NCI-H2107 treated with DMSO at 0.1 percent for 48 hours (cell line): ENCODE measurements at regions not wholly inside any gene's neighbourhood (a gene's known extent, or its start where the extent isn't known, plus 50 kb on each side); places are given as distances from the start of the nearest gene placed in this dataset.
"Not testable (repeated sequence)": the region's sequence is repeated elsewhere in the genome, so short reads cannot be mapped to it uniquely, and the experiment has no call there.

ENCODE experiments used
- DNase-seq: peaks from one replicate; lab custom pipeline; 2025; ENCODE audit not compliant: unreplicated experiment; lab: John Stamatoyannopoulos, UW

- DNase-seq, result peak; percentile 38
Measured at GRCh38 chr15:28789401-28790114, 58.9 kb downstream of the GOLGA6L7 start.

GRCh38 chr15:28788649-28789400 is 59.6 kb downstream of the GOLGA6L7 start:
- DNase-seq, result not testable (repeated sequence)

GRCh38 chr15:28788176-28788575 is 60.3 kb downstream of the GOLGA6L7 start:
- not testable (repeated sequence) for DNase-seq

- DNase-seq, result no peak
Measured at GRCh38 chr15:28786521-28786920, 61.9 kb downstream of the GOLGA6L7 start.

GRCh38 chr15:28784347-28785163 is 63.9 kb downstream of the GOLGA6L7 start:
- not testable (repeated sequence) for DNase-seq

- no peak for DNase-seq
Measured at GRCh38 chr15:28783873-28784272, 64.6 kb downstream of the GOLGA6L7 start.

- DNase-seq, result no peak
Measured at GRCh38 chr15:28783466-28783865, 65.0 kb downstream of the GOLGA6L7 start.

- not testable (repeated sequence) for DNase-seq
Measured at GRCh38 chr15:28778397-28778796, 66.2 kb upstream of the GOLGA8M start.

GRCh38 chr15:28772857-28773256 is 60.6 kb upstream of the GOLGA8M start:
- DNase-seq, result not testable (repeated sequence)
